Fibroblast of pulmonary artery (primary cell): ENCODE measurements at regions not wholly inside any gene's neighbourhood (a gene's known extent, or its start where the extent isn't known, plus 50 kb on each side); places are given as distances from the start of the nearest gene placed in this dataset.
"Not testable (repeated sequence)": the region's sequence is repeated elsewhere in the genome, so short reads cannot be mapped to it uniquely, and the experiment has no call there.

Source experiments
- DNase-seq: peaks from one replicate; pipeline ENCODE4 v3.0.0-alpha.2; 2010; ENCODE audit warnings: low read depth
- H3K4me3 ChIP-seq: replicated peaks from 2 replicates; pipeline ENCODE4 v1.5.1; 2011; ENCODE audit warnings: low read depth, mild to moderate bottlenecking, control low read depth, low read length, moderate library complexity
- CTCF ChIP-seq: IDR thresholded peaks from 2 replicates; pipeline ENCODE4 v1.5.1; 2011; ENCODE audit warnings: mild to moderate bottlenecking, control low read depth, low read length, inconsistent platforms; ENCODE audit errors: missing control alignments

GRCh38 chr4:77268108-77268507 lies 111.1 kb downstream of the CCNG2 start:
- TF ChIP-seq CTCF, result no peak
- no peak overlapping the region for H3K4me3 ChIP-seq
- DNase-seq, result no peak

- no peak for TF ChIP-seq CTCF
- no peak for DNase-seq
These were observed 112.5 kb downstream of the CCNG2 start for GRCh38 chr4:77269505-77269904.

GRCh38 chr4:77273412-77273811 lies 116.4 kb downstream of the CCNG2 start:
- no peak for TF ChIP-seq CTCF
- no peak for DNase-seq
- no peak overlapping the region for H3K4me3 ChIP-seq

More at GRCh38 chr4:77269505-77269904, 112.5 kb downstream of the CCNG2 start:
- H3K4me3 ChIP-seq, result no peak overlapping the region

GRCh38 chr4:77279114-77279513 lies 122.1 kb downstream of the CCNG2 start:
- DNase-seq, H3K4me3 ChIP-seq: not testable (repeated sequence)

GRCh38 chr4:77282305-77282704 lies 125.3 kb downstream of the CCNG2 start:
- no peak for DNase-seq
- TF ChIP-seq CTCF, result no peak
- no peak overlapping the region for H3K4me3 ChIP-seq

GRCh38 chr4:77284036-77284435 lies 127.0 kb downstream of the CCNG2 start:
- TF ChIP-seq CTCF, result no peak
- no peak overlapping the region for H3K4me3 ChIP-seq
- no peak for DNase-seq

- TF ChIP-seq CTCF, result no peak
- no peak for DNase-seq
These were observed 129.9 kb downstream of the CCNG2 start for GRCh38 chr4:77286906-77287305.

GRCh38 chr4:77293426-77293825 lies 136.4 kb downstream of the CCNG2 start:
- no peak for DNase-seq
- H3K4me3 ChIP-seq, result no peak overlapping the region
- no peak for TF ChIP-seq CTCF

More at GRCh38 chr4:77286906-77287305, 129.9 kb downstream of the CCNG2 start:
- no peak overlapping the region for H3K4me3 ChIP-seq

- H3K4me3 ChIP-seq, DNase-seq: not testable (repeated sequence)
These were observed 144.0 kb downstream of the CCNG2 start for GRCh38 chr4:77300996-77301395.
